SW480 (cell line): ENCODE measurements at regions not wholly inside any gene's neighbourhood (a gene's known extent, or its start where the extent isn't known, plus 50 kb on each side); places are given as distances from the start of the nearest gene placed in this dataset.

ENCODE experiments used
- DNase-seq: peaks from one replicate; pipeline ENCODE4 v3.0.0-alpha.2; 2016; ENCODE audit warnings: low spot score

DNA sequence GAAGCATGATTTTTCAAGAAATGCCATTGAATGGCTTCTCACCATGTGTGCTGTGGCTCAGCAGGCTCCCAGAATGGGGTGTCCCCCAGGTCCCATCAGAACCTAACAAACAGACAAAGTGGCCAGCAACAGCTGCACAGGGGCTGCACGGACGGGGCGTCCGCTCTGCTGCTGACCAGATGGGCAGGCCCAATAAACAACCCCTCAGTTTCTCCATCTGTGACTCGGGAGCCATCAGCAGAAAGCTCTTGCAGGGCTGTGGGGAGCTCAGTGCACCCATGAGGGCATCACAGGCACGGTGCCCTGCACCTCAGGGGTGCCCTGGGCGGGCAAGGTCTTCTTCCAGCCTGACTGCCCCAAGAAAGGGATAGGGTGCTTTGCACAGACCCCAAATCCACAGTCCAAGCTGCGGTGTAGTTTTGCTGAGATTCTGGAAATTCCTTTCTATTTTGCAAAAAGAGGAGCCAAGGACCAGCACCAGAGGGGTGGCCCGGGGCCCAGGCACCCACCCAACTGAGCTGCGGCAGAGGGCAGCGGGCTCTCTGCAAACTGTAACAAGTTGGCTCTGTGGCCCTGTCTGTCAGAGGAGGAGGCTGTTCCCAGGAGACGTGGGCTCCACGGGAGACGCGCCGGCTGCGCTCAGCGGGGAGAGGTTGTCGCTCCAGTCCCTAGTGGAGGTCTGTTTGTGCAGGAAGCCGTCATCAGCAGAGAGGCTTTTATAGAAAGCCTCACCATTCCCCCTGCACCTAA, 138.7 kb upstream of the PPP1R26 start:
- DNase-seq, result no peak

DNA sequence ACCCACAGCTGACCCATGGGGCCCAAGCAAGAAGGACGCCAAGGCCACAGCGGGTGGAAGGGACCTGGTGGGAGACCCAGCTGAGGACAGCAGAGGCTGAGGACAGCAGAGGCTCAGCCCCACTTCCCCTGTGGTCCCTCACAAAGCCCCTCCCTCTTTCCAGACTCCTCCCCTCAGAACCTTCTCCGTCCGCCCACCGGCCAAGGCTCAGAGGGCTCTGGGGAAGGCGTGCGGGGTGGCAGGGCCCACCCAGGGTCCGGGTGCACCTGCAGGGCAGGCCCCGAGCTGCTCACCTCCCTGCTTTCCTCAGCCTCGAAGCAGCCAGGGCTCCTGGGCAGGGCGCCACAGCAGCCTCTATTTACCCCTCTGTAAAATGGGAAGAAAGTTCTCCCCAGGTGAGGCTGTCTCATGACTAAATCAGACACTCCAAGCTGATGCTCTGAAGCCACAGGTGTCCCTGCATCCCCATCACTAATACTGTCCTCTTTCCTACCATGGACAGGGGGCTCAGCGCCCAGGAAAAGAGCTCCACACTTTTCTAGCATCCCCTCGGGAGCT, 137.9 kb upstream of the PPP1R26 start:
- DNase-seq, result no peak

DNA sequence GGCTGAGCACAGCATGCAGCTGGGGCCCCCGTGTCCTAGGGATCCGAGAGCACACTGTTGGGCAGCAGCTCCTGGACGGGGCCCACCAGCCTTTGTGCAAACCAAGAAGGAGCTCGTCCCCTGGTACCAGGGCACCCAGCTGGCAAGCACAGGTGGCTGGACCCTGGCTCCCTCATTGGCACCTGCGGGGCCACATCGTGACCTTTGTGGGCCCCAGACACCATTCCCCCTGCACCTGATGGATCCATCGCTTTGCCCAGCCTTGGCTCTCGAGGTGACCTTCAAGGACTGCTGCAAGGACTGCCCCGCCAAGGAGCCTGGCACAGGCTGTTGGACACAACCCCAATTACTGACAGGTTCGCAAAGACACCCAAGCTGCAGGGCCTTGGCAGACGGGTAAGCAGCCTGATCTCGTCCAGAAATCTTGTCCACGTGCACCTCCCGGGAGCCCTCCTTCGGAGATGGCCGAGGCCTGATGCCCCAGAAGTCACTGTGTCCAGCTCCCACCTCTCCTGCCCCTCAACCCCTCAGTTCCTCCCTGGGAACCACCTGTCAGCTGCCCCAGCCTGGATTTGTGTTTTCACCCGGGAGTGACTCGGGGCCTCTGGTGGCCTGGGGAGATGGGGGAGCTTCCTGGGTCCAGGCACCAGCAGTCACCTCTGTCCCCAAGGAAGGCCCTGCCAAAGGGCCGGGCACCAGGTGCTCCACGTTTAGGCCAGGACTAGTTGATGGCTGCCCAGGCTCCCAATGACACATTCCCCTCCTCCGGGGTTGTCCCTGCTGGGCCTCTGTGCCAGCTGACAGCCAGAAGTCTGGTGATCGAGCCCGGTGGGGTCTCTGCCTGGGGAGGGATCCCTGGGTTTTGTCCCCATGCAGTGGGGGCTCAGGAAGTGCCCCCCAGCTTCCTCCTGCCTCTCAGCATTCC, 137.1 kb upstream of the PPP1R26 start:
- no peak for DNase-seq

- no peak for DNase-seq
Measured at GRCh38 chr9:135343136-135343535, 136.4 kb upstream of the PPP1R26 start.

DNA sequence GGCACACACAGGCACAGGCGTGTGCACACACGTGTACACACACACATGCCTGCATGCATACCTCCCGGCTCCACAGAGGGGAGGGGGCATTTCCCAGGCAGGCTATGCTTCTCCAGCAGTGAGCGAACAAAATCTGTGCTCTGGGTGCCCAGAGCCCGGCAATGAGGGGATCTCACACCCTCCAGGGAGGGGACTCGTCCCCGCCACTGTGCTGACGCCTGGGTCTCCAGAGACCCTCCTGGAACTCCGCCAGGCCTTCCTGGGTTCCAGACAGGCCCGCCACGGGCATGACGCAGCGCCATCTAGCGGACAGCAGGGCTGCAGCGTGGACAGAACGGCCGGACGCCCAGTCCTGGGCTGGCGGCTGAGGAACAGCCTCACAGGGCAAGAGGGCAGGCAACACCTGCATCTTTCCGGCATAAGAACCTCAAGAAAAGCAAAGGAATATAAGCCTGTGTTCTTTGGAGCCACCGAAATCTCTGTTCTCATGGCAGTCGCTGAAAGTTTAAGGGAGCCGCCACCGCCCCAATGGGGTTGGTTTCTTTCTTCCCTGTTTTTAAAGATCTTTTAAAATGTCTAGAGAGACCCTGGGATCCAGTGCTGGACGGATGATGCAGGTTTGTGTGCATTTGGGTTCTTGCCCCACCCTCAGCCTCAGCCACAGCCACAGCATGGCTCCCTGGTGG, 135.6 kb upstream of the PPP1R26 start:
- peak; percentile 34 for DNase-seq

GRCh38 chr9:135344523-135344901, 135.1 kb upstream of the PPP1R26 start:
- DNase-seq, result no peak

GRCh38 chr9:135344915-135345500, 134.6 kb upstream of the PPP1R26 start:
- no peak for DNase-seq

DNA sequence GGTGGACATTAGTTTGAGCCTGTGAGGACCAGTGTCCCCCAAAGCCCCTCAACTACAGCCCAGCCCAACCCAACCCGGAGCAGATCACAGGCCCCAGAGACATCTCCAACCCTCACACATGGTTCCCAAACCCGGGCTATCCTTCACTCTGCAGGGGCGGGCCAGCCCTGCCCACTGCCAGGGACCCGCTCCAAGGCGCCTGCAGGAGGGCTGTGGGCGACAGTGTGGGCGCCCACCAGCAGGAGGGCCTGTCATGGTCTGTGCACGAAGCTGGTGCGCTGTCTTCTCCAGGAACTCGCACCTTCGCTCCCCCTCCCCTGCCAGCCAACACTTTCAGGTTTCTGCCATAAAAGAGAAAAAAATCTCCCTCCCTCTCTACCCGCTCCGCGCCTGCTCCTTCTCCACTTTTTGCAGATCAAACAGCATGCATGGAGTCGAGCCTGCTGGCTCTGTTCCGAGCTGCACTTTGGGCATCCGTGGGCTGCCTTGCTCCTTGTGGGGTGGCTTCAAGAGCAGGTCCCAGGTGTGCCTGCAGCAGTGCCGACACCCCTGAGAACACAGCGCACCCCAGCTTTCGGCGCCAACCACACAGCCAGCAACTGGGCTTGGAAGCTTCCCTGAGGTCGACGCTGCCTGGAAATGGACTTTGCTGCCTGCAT, 133.7 kb upstream of the PPP1R26 start:
- DNase-seq, result no peak

DNA sequence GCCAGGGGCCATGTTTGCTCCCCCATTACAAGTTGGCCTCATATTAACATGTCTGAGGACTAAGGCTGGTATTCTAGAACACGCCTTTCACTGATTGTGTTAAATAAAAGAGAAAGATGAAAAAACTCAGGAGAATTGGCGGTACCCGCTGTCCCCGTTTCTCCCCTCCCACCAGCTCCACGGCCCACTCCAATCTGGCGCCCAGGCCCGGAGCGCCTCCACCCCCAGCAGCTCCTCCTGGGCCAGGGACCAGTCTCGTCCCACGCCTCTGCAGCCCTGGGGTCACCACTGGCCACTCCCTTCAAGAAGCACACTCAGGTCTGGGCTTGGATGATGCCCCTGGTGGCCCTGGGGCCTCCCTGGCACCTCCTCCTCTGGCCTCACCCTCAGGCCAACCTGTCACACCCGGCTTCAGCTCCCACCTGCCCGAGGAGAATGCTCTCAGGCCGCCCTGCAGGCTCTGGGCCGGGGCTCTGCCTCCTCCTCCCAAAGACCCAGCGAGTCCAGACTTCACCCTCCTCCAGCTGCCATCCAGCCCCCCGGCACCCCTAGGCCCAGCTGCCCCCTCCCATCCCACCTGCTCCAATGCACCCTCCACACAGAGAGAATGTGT, 133.0 kb upstream of the PPP1R26 start:
- no peak for DNase-seq

GRCh38 chr9:135347461-135347860, 132.1 kb upstream of the PPP1R26 start:
- no peak for DNase-seq

DNA sequence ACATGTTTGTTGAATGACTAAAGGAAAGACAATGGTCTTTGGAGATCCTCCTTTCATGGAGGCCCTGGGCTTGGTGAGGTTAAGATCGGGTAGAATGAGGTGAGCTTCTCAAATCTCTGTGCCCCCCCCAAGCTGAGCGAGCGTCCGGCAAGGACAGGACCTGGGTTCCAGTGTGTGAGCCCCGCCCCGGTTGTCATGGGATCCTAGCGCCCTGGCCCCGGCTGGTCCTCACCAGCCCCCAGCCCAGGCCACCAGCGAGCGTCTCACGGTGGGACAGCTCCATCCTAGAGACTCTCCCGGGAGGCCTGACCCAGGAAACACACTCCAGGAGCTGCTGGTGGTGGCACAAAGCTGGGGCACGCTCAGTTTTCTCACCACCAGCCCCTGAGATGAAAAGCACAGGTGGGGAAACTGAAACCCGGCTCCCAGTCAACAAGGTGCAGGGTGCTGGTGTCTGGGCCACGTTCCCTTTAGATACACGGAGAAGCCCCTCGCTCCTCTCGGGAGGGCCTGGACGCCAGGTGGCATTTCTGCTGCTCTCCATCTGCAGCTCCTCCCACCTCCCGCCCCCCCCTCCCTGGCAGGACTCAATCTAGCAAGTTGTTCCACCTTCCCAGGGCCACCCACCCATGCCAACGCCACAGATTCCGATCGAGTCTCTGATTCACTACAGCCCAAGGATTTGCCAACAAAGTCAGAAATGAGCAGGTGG, 131.3 kb upstream of the PPP1R26 start:
- DNase-seq, result no peak

GRCh38 chr9:135348788-135349150, 130.8 kb upstream of the PPP1R26 start:
- no peak for DNase-seq

DNA sequence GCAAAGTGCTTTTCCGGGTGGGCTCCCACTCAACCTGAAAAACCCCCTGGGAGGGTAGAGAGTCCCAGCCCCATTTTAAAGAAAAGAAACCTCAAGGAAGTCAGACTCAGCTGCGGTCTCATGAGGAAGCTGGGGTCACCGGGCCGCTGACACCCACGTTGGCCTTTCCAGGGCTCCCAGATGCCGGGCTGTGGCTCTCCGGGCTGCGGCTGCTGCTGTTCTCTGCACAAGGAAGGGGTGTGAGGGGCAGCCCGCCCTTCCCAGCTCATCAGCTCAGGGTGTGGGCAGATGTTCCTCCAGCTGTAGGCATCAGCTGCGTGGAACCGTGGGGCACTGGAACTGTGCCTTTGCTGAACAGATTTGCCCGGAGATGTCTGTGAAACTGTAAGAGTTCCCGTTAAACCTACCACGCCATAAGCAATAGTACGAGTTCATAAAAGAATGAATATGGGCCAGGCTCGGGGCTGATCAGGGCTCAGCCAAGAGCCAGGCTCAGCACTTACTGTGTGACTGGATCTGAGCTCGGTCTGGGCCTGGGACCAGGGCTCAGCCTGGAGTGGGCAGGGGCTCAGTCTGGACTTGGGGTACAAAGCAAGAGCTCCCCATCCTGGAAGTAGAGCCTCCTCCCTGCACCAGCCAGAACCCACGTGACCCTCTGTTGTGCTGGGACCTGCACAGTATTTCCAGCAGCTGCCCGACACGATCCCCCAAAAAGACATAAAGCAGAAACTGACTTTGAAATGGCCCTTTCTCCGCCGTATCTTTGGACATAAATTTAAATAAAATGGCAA, 130.2 kb upstream of the PPP1R26 start:
- DNase-seq, result no peak

- no peak for DNase-seq
Measured at GRCh38 chr9:135350003-135350315, 129.6 kb upstream of the PPP1R26 start.

- DNase-seq, result no peak
Measured at GRCh38 chr9:135353935-135354334, 125.6 kb upstream of the PPP1R26 start.

DNA sequence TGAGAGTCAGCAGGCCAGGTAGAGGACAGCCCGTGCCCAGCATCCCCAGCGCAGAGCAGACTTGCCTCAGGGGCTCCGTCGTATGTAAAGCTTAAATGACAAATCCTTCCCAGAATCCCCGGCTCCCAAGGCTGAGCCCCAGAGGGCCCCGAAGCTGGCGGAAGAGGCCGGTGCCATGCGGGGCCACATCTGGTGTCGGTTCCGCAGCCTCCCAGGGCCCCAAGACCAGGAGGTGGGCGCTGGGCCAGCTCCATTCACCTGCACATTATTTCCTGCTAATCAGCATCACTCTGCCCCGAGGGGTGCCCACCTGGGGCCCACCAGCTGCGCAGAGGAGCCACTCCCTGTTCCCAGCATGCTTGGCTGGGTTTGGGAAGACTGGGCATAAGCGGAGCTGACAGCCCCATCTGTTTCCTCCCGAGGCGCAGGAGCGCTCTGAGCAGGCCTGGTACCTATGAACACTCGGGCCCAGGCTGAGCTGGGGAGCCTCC, 124.0 kb upstream of the PPP1R26 start:
- no peak for DNase-seq

DNA sequence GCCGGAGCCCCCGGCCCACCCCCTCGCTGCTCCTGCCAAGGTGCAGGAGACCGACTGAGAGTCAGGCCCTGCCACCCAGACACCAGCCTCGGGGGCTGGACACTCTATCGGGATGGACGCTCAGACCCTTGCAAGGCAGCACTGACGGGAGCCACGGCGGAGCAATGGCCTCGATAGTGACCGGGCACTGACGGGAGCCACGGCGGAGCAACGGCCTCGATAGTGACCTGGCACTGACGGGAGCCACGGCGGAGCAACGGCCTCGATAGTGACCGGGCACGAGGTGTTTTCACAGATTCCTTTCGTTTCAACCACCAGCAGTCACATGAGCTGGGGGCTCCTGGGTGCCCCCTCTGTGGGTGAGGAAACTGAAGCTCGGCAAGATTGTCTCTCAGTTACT, 123.6 kb upstream of the PPP1R26 start:
- no peak for DNase-seq

DNA sequence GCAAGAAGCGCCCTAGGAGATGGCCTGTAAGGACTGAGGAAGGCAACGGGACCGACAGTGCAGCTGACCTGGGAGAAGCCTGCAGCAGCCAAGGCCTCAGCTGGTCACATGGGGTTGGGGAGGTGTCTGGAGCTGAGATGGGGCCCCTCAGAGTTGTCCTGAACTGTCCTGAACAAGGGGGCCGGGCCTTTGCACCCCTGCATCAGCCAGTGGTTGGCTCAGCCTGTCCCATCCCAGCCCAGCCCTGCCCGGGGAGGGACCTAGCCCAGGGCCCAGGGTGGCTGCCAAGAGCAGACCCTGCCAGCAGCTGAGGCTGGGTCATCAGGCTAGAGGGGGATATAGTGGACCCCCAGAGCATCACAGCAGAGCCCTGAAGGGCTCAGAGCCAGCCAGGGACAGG, 122.8 kb upstream of the PPP1R26 start:
- DNase-seq, result no peak

- no peak for DNase-seq
Measured at GRCh38 chr9:135357863-135358551, 121.6 kb upstream of the PPP1R26 start.
